ENCODE measurements at regions not wholly inside any gene's neighbourhood (a gene's known extent, or its start where the extent isn't known, plus 50 kb on each side); places are given as distances from the start of the nearest gene placed in this dataset.

GRCh38 chr17:52979921-52980320, 821.4 kb upstream of the CA10 start:
- H3K36me3 ChIP-seq (ENCODE audit: insufficient read depth) = no peaks in the 10 kb centered on the region

More at GRCh38 chr17:52979921-52980320, 821.4 kb upstream of the CA10 start:
- H4K20me1 ChIP-seq (replicated peaks; ENCODE audit: insufficient read depth) = no peaks in the 10 kb centered on the region
- H3K4me2 ChIP-seq = no peak overlapping the region
- Mint-ChIP-seq H3K9me3 (no peaks in the 10 kb centered on the region), H3K36me3 (ENCODE audit: low read depth) (no peaks in the 10 kb centered on the region), H3K4me1 (no peaks in the 10 kb centered on the region), H3K4me3 (no peak overlapping the region), H3K27ac (no peak overlapping the region), H3K27me3 (ENCODE audit: insufficient read depth, low read depth, poor library complexity) (no peaks in the 10 kb centered on the region)
- ATAC-seq = no peak
- no peaks in the 10 kb centered on the region for H3K79me2 ChIP-seq (replicated peaks; ENCODE audit: insufficient read depth)
- H3K9me2 ChIP-seq (ENCODE audit: insufficient read depth) = no peaks in the 10 kb centered on the region
- H3K4me1 ChIP-seq (ENCODE audit: insufficient read depth) = no peaks in the 10 kb centered on the region
- no peak for DNase-seq (ENCODE audit: low spot score)
- H3K27me3 ChIP-seq (ENCODE audit: insufficient read depth) = no peaks in the 10 kb centered on the region
- H3K4me3 ChIP-seq = no peak overlapping the region
- no peak for TF ChIP-seq EZH2 (IDR thresholded peaks at IDR 0.05; ENCODE audit: low read depth, unreplicated experiment)
- TF ChIP-seq, protein P1, sequence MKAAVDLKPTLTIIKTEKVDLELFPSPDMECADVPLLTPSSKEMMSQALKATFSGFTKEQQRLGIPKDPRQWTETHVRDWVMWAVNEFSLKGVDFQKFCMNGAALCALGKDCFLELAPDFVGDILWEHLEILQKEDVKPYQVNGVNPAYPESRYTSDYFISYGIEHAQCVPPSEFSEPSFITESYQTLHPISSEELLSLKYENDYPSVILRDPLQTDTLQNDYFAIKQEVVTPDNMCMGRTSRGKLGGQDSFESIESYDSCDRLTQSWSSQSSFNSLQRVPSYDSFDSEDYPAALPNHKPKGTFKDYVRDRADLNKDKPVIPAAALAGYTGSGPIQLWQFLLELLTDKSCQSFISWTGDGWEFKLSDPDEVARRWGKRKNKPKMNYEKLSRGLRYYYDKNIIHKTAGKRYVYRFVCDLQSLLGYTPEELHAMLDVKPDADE (IDR thresholded peaks at IDR 0.05) = no peak
- no peak for TF ChIP-seq STAT1 (IDR thresholded peaks at IDR 0.05; ENCODE audit: unreplicated experiment)
- TF ChIP-seq, protein P2, sequence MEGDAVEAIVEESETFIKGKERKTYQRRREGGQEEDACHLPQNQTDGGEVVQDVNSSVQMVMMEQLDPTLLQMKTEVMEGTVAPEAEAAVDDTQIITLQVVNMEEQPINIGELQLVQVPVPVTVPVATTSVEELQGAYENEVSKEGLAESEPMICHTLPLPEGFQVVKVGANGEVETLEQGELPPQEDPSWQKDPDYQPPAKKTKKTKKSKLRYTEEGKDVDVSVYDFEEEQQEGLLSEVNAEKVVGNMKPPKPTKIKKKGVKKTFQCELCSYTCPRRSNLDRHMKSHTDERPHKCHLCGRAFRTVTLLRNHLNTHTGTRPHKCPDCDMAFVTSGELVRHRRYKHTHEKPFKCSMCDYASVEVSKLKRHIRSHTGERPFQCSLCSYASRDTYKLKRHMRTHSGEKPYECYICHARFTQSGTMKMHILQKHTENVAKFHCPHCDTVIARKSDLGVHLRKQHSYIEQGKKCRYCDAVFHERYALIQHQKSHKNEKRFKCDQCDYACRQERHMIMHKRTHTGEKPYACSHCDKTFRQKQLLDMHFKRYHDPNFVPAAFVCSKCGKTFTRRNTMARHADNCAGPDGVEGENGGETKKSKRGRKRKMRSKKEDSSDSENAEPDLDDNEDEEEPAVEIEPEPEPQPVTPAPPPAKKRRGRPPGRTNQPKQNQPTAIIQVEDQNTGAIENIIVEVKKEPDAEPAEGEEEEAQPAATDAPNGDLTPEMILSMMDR (conservative IDR thresholded peaks at IDR 0.05; ENCODE audit: low read depth in 2 of 2) = no peak
- TF ChIP-seq ZNF114 (CRISPR knock-in tag; IDR thresholded peaks at IDR 0.05) = no peak
- no peak for TF ChIP-seq NANOG (IDR thresholded peaks at IDR 0.05; ENCODE audit: borderline replicate concordance)
- TF ChIP-seq ZNF331 (CRISPR knock-in tag; IDR thresholded peaks at IDR 0.05; ENCODE audit: low read depth) = no peak
- TF ChIP-seq JUNB (IDR thresholded peaks at IDR 0.05; ENCODE audit: unreplicated experiment) = no peak
- TF ChIP-seq, protein P3, sequence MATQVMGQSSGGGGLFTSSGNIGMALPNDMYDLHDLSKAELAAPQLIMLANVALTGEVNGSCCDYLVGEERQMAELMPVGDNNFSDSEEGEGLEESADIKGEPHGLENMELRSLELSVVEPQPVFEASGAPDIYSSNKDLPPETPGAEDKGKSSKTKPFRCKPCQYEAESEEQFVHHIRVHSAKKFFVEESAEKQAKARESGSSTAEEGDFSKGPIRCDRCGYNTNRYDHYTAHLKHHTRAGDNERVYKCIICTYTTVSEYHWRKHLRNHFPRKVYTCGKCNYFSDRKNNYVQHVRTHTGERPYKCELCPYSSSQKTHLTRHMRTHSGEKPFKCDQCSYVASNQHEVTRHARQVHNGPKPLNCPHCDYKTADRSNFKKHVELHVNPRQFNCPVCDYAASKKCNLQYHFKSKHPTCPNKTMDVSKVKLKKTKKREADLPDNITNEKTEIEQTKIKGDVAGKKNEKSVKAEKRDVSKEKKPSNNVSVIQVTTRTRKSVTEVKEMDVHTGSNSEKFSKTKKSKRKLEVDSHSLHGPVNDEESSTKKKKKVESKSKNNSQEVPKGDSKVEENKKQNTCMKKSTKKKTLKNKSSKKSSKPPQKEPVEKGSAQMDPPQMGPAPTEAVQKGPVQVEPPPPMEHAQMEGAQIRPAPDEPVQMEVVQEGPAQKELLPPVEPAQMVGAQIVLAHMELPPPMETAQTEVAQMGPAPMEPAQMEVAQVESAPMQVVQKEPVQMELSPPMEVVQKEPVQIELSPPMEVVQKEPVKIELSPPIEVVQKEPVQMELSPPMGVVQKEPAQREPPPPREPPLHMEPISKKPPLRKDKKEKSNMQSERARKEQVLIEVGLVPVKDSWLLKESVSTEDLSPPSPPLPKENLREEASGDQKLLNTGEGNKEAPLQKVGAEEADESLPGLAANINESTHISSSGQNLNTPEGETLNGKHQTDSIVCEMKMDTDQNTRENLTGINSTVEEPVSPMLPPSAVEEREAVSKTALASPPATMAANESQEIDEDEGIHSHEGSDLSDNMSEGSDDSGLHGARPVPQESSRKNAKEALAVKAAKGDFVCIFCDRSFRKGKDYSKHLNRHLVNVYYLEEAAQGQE (IDR thresholded peaks at IDR 0.05; ENCODE audit: unreplicated experiment) = no peak
- TF ChIP-seq POLR2AphosphoS5 (IDR thresholded peaks at IDR 0.05; ENCODE audit: low read depth) = no peak
- TF ChIP-seq EZH2phosphoT487 (IDR thresholded peaks at IDR 0.05; ENCODE audit: unreplicated experiment) = no peak
- TF ChIP-seq ZNF462 (CRISPR knock-in tag; IDR thresholded peaks at IDR 0.05) = no peak
- TF ChIP-seq CREB1 (CRISPR knock-in tag; IDR thresholded peaks at IDR 0.05; ENCODE audit: low read depth) = no peak
- H3F3A ChIP-seq (replicated peaks; ENCODE audit: low read depth) = no peaks in the 10 kb centered on the region
- no peak overlapping the region for H3K27ac ChIP-seq (ENCODE audit: low read depth)
- H2AFZ ChIP-seq = no peak overlapping the region

Data from GM23338 (cell line).